NCI-H226 (cell line): ENCODE measurements at regions not wholly inside any gene's neighbourhood (a gene's known extent, or its start where the extent isn't known, plus 50 kb on each side); places are given as distances from the start of the nearest gene placed in this dataset.

Experiments used
- DNase-seq: peaks from one replicate; pipeline ENCODE4 v3.0.0-alpha.2; 2015

DNA sequence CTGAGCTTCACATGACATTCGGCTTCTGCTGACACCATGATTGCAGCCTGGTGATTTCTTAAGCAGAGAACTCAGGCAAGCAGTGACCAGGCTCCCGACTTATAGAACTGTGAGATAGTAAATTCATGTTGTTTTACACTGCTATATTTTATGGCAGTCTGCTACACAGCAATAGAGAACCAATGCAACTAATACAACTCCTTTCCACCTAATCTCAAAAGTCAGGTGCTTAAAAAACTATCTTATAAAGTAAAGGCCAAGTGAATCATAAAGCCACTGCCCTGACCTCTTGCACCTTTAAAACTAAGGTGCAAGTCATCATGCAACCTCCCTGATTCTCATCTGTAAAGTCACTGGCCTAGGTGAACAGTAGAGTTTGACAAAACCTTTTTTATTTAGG lies 95.3 kb upstream of the GLS start:
- no peak for DNase-seq

DNA sequence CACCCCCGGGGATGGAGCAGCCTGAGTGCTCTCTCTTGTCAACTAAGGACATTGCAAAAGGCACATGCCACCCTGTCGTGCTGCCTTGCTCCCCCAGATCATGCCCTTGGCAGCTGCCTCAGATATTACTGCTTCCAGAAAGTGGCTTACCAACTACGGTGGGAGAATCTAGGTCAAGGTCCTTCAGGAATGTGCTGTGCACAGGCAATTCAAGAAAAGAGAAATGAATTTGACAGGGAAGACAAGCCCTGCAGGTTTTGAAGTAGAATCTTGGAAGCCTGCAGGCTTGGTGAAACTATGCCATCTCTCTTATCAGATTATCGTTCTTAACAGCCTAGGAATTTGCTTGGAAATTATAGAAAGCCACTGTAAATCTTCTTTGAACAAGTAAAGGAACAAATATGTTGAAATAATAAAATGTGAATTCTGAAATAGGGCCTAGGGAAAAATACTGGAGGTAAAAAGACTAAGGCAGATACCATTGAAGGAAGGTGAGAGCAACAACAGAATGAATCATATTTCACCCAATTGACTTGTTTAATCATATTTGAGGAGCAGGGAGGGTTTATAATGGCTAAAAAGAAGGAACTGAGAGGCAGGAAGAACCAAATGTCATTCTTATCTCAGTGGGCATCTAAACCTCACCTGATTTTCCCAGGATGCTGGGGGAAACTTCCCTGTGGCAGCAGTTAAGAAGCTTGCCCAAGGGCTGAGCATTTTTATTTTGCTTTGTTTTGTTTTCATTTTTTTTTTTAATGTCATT lies 94.0 kb upstream of the GLS start:
- peak; percentile 54 for DNase-seq

DNA sequence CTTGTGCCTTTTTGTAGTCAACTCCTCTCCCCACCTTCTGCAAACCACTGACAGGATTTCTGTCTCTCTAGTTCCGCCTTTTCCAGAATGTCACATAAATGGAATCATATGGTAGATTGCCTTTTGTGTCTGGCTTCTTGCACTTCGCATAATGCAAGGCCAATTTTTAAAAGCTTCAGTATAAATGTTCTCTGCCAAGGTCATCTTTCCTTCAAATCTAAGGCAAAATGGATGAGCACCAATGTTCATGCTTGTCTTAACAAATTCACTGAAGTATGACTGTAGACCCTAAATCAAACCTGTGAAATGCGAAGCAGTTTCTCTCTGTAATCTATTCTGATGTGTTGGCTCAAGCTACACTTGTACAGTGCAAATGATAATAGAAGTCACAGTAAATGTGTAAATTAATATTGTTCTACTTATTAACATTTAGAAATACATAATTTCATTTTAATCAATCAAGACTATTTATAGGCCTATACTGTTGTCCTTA lies 92.8 kb upstream of the GLS start:
- no peak for DNase-seq

- no peak for DNase-seq
Observed at GRCh38 chr2:190789074-190790004, 91.3 kb upstream of the GLS start.

DNA sequence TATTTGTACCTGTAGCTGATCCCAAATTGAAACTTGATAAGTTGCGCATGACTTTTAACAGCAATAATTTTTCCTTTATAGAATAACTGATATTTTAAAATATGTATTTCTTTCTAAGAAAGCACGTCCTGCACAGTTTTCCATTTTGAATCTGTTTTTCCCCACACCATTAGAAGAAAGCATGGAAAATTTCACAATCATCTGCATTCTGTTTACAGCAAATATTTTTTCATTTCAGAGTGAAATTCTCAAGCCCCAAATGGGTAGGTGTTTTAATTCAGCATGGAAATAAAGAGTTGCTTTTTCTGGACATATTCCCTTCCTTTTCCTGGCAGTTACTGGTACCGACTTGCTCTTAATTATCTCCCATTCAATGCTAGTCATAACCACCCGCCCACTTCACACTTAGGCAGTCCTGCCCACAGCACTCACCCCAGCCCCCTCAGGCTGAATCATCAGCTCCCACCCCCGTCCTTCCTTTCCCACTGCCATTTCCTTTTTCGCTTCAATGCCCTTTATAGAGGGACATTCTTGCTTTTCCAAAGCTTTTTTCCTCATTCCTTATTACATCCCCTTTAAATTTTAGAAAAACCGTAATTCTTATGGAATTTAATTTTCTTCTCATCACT lies 89.2 kb upstream of the GLS start:
- DNase-seq: peak; percentile 86

DNA sequence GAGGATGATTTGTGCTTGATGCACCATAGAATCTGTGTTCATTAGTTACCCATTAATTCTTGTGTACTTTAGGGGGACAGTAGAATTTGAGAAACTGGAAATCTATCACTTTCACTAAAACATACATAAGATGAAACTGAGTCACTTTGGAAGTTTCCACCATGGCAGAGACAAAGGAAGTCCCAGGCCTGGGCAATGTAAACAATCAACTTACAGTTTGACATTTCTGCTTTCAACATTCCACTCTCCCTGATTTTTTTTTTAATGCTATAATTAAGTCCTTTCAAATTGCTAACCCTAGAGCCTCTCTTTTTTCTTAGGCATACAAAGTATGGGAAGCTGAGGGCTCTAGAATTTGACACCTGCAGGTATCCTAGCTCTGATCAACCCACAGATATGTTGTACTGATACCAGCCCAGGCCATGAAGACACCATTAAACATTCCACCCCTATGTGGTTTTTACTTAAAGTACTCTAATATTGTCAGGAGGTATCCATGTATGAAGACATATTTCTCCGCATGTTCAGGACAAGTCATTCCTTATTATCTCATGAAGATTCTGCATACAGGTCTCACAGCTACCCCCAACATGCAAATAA lies 88.5 kb upstream of the GLS start:
- no peak for DNase-seq

GRCh38 chr2:190792956-190793888 lies 87.4 kb upstream of the GLS start:
- DNase-seq: no peak

GRCh38 chr2:190794377-190794776 lies 86.2 kb upstream of the GLS start:
- DNase-seq: no peak

DNA sequence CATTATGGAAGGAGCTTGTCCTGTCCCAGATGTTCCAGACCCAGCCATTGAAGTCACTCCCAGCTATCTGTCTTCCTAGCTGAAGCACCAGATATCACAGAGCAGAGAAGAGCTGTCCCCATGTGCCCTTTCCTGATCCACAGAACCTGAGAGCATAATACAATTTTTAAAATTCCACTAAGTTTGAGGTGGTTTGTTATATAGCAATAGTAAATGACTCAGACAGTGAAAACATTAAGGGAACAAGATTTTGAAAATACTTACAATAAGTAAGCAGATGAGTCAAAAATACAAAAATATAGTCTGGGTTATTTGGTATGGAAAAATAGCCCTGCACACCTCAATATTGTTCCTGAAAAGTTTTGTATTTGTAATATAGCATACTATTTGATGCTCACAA lies 85.8 kb upstream of the GLS start:
- DNase-seq: no peak

- no peak for DNase-seq
Observed at GRCh38 chr2:190795686-190796085, 84.9 kb upstream of the GLS start.

- DNase-seq: no peak
Observed at GRCh38 chr2:190799999-190800398, 80.6 kb upstream of the GLS start.

- peak; percentile 49 for DNase-seq
Observed at GRCh38 chr2:190800528-190800927, 80.1 kb upstream of the GLS start.

GRCh38 chr2:190802129-190802528 lies 78.5 kb upstream of the GLS start:
- DNase-seq: no peak

DNA sequence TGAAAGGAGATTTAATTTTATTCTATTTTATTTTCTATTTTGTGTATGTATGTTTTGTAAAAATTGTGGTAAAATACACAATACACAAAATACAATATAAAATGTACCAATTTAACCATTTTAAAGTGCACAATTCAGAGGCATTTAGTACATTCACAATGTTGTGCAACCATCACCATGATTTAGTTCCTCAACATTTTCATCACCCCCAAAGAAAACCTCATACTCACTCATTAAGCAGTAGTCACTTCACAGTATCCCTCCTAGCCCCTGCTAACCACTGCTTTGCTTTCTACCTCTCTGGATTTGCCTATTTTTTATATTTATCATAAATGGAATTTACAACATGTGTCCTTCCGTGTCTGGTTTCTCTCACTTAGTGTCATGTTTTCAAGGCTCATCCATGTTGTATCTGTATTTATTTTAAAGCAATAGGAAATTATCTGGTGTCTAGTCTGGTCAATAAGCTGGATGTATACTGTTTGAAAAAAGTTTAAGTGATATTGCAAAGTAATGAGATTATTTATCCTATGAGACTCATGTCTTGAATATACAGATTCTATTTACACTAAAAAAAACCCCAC lies 77.9 kb upstream of the GLS start:
- no peak for DNase-seq

GRCh38 chr2:190804182-190804795 lies 76.3 kb upstream of the GLS start:
- no peak for DNase-seq

DNA sequence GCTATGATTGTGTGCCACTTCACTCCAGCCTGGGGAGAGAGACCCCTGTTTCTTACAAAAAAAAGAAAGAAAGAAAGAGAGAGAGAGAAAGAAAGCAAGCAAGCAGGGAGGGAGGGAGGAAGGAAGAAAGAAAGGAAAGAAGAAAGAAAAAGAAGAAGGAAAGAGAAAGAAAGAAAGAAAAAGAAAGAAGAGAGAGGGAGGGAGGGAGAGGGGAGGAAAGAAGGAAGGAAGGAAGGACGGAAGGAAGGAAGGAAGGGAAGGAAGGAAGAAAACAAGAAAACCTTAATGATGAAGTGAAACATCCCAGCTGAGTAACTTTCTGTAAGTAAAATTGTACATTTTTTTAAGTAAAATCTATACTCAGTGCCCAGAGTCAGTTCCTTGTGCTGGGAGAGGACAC lies 75.5 kb upstream of the GLS start:
- DNase-seq: no peak

DNA sequence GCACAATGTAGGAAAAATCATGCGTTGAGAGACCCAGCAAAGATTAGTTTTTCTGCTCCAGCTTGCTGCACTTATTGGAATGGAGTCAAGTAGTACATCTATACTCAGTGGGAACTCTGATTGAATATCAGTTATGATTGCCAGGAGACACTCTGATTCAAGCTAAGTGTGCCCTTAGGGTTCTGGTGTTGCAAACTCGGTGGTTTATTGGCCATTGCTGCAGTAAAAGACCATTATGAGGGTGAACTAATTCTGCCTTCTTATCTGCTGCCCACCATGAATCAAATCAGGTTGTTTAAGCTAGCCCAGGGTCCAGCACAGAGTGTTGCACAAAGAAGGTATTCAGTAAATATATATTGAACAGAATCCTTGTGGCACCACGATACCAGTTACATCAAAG lies 74.8 kb upstream of the GLS start:
- no peak for DNase-seq

DNA sequence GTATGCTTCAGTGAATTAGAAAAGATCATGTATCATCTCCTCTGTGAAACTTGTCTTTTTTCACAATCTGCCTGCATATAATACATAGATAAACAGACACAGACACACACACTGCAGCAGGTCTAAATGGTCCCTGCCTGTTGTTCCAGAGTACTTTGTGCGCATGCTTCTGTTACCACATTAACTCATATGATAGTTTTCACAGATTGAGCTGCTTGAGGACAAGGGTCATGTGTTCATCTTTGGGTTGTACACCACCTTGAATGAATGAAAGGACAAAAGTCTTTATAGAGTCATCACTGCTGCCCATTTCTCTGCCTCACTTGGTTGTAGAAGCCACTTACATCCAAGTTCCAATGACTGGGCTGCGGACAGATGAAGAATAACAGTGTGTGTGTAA lies 72.7 kb upstream of the GLS start:
- no peak for DNase-seq

GRCh38 chr2:190809139-190809764 lies 71.4 kb upstream of the GLS start:
- no peak for DNase-seq

- DNase-seq: peak; percentile 41
Observed at GRCh38 chr2:190809876-190810525, 70.6 kb upstream of the GLS start.
